NOMO-1 treated with dmso at 0.1 percent for 144 hours (cell line): ENCODE measurements at regions not wholly inside any gene's neighbourhood (a gene's known extent, or its start where the extent isn't known, plus 50 kb on each side); places are given as distances from the start of the nearest gene placed in this dataset.
A peak's percentile ranks its signal among the peaks of the same experiment; 100 is the strongest.
"Not testable (repeated sequence)": the region's sequence is repeated elsewhere in the genome, so short reads cannot be mapped to it uniquely, and the experiment has no call there.

Experiments used
- DNase-seq: peaks from one replicate; lab custom pipeline; 2025; ENCODE audit not compliant: unreplicated experiment; lab: John Stamatoyannopoulos, UW

DNA sequence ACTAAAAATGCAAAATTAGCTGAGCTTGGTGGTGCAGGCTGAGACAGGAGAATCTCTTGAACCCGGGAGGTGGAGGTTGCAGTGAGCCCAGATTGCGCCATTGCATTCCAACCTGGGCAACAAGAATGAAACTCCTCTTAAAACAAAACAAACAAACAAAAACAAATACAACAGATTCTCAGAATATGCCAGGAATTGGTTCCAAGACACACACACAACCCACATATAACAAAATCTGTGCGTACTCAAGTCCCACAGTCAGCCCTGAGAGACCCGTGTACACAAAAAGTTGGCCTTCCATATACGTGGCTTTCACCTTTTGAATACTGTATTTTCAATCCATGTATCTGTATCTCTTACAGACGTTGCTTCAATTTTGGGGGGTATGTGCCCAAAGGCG, 98.9 kb upstream of the MARCKS start:
- no peak for DNase-seq

- no peak for DNase-seq
Observed at GRCh38 chr6:113758826-113759574, 98.1 kb upstream of the MARCKS start.

GRCh38 chr6:113762641-113763040, 94.5 kb upstream of the MARCKS start:
- DNase-seq, result no peak

- DNase-seq, result no peak
Observed at GRCh38 chr6:113763311-113763766, 93.8 kb upstream of the MARCKS start.

GRCh38 chr6:113763876-113764275, 93.3 kb upstream of the MARCKS start:
- no peak for DNase-seq

GRCh38 chr6:113765909-113766308, 91.2 kb upstream of the MARCKS start:
- no peak for DNase-seq

GRCh38 chr6:113767985-113768384, 89.2 kb upstream of the MARCKS start:
- no peak for DNase-seq

DNA sequence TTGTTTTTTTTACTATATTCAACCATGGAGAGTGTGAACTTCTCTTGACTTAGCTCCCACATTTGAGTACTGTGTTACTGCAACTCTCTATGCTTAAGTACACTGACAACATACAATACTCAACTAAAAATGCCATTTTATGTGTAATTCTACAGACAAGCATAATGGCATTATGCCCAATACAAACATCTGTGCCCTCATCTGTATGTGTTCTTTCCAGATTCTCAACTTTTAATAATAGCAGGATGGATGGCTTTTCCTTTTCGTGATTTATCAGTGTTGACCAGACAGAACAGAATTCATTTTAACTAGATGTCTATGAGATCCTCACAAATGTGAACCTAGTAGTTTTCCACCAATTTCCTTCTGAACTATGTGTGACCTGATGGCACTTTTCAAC, 84.2 kb upstream of the MARCKS start:
- DNase-seq, result no peak

DNA sequence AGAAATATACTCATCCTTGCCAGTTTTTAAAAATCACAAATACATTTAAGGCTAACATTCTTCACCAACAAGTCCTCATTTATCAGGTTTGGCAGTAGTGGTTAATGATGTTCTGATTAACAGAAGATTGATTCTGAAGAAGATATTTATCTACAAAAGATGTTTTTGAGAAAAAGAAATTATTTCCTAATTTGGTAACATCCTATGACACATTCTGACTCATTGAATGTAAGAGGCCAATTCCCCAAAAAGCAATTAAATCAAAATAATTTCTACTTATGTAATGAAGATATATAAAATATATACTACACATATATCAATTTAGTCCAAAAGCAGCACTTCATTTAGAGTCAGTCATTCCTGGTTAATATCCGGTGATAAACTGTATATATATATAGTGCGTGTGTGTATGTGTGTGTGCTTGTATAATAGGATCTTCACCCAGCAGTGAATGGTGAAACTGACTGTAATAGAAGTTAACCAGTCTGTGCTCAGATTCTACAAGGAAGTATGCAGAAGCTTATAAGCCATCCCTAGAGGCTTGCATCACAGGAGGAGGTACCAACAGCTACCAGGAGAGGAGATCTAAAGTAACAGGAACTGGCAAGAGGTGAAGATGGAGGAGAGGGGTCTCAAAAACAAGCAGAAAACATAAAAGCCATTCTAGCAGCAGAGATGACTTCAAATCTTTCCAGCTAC, 82.9 kb upstream of the MARCKS start:
- DNase-seq, result peak; percentile 22

GRCh38 chr6:113776998-113777397, 80.1 kb upstream of the MARCKS start:
- no peak for DNase-seq

DNA sequence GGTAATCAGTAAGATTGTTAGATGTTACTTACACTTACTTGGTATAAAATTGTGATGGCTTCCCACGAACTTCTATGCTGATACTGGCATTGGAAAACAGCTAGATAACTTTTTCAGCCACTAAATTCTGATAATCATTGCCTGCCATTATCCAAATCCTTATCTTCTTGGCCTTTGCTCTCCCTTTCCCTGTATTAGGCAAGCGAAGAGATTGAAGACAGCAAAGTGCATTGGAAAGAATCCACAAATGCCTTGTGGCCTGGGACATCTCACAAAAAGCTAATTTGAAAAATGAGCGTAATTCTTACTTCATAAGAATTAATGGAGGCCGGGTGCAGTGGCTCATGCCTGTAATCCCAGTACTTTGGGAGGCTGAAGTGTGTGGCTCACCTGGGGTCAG, 79.5 kb upstream of the MARCKS start:
- no peak for DNase-seq

DNA sequence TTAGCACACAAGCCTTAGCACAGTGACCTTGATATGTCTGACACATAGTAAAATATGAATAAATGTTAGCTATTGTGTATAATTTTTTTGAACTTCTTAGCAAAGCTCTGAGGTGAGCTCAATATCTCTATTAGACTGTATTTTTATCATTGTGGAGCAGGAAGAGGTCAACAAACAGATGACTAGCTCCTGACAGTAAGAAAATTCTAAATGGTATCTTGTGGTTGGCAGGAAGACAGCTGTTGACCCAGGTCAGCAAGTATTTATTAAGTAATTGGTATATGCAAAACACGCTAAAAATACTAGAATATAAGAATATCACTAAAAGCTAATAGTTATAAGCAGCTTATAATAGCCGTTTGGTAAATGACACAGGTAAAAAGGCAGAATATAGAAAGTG, 77.5 kb upstream of the MARCKS start:
- DNase-seq, result no peak

- no peak for DNase-seq
Observed at GRCh38 chr6:113782636-113783035, 74.5 kb upstream of the MARCKS start.

DNA sequence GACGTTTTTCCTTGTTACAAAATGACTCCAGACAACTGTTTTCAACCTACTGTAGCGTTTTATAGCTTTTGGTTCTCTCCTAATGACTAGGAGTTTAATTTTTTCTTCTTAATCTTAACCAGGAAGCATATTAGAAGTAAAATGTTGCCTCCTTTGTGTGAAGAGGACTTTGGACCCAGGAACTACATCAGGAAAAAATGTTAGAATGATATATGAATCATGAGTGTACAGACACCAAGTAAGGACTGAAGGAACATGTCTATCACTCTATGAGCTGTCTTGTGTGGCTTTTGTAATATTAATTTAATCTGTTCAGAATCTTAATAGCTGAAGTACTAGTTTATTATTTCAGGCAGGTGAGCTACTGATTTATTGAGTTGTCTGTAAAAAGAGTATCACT, 71.0 kb upstream of the MARCKS start:
- DNase-seq, result no peak

DNA sequence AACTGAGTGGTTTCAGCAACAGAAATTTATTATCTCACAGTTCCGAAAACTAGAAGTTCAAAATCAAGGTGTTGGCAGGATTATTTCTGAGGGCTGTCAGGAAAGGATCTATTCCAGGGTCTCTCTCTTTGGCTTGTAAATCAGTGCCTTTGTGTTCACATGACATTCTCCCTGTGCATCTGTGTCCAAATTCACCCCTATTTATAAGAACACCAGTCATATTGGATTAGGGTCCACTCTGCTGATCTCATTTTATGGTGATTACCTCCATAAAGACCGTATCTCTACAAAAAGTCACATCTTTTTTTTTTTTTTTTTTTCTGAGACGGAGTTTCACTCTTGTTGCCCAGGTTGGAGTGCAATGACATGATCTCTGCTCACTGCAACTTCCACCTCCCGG, 68.6 kb upstream of the MARCKS start:
- no peak for DNase-seq

- DNase-seq, result not testable (repeated sequence)
Observed at GRCh38 chr6:113791225-113791624, 65.9 kb upstream of the MARCKS start.

GRCh38 chr6:113795371-113795770, 61.8 kb upstream of the MARCKS start:
- DNase-seq, result not testable (repeated sequence)

DNA sequence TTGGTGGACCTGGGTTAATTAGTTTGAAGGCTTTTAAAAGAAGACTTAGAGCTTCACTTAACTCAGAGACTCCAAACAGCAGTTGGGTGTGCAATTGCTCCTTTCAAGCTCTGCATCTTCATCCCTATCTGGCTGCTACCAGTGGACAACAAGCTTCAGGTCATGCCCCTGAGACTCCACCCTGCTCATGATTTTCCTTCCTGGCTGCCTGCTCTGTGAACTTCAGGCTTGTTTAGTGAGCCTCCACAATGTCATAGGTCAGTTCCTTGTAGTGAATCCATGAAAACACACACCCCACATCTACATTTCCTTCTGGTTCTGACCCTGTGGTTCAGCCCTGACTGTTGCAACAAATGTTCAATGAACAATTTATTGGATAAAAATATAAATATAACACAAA, 61.1 kb upstream of the MARCKS start:
- no peak for DNase-seq

DNA sequence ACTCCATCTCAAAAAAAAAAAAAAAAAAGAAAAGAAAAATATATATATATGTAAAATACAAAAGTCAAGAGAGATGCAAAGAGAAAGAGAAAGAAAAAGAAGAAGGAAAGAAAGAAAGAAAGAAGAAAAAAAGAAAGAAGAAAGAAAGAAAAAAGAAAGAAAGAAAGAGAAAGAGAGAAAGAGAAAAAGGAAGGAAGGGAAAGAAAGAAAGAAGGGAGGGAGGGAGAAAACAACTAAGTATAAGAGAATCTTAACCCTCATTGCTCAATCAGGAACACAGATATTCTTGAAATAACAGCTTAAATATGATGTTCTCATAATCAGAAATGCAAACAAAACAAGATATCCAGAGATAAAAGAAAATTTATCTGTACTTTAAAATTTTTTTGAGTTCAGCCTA, 54.4 kb upstream of the MARCKS start:
- no peak for DNase-seq

GRCh38 chr6:113805173-113805790, 51.9 kb upstream of the MARCKS start:
- DNase-seq, result peak; percentile 30

DNA sequence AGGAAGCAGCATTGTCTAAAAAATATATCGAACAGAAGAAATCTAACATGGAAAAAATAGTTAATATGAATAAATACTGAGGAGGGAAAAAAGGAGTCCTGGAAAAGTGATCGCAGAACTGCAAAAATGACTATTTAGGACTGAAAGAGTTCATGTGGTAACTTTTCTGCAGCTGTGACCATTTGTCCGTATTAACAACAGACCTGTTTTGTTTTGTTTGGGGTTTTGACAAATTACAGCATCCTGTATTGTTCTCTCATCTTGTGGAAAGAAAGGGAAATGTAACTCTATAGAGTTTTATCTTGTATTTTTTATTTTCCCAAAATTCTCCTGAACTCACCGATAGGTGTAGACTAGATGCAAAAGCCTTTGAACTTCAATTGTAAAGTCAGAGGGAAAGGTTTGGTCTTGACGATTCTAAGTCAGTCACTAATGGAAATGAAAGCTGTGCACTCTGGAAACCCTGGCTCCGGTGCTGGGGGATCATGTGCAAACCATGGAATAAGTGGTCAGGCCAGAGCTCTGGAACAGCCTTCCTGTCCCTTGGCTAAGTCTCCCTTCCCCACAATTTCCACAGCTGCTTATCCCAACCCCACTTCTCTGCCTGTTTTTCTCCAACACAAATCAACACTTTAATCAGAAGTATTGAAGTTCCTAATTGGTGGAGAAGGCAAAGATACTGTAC, 51.2 kb upstream of the MARCKS start:
- no peak for DNase-seq
